Common myeloid progenitor, CD34-positive (primary cell): ENCODE measurements at regions not wholly inside any gene's neighbourhood (a gene's known extent, or its start where the extent isn't known, plus 50 kb on each side); places are given as distances from the start of the nearest gene placed in this dataset.

Source experiments
- CTCF ChIA-PET: fragments of 350-600 bp; sonication (Branson Sonifier 250); formaldehyde crosslinking; loops from one replicate; lab custom pipeline; 2021; ENCODE audit warnings: antibody characterized with exemption; lab: Charles Lee
- POLR2A ChIA-PET: fragments of 350-600 bp; sonication (Branson Sonifier 250); formaldehyde crosslinking; loops from one replicate; lab custom pipeline; 2021; ENCODE audit warnings: antibody characterized with exemption; lab: Charles Lee
- DNase-seq, 3 donors: peaks; one replicate each; pipeline versions ENCODE4 v3.0.0 to v3.0.0-alpha.2; 2013
- H3K27ac ChIP-seq, 2 experiments: 1 replicate in 1 of 2; 2 replicates in 1 of 2; pipeline ENCODE4 v1.7.0; 2013; ENCODE audit warnings: inconsistent platforms in 2 of 2, low read length in 2 of 2, mild to moderate bottlenecking in 2 of 2, low read depth in 1 of 2, moderate library complexity in 1 of 2; ENCODE audit not compliant: severe bottlenecking in 2 of 2, insufficient read depth in 1 of 2, poor library complexity in 1 of 2
- H3K27me3 ChIP-seq, 5 experiments: replicated peaks in 2 of 5; 1 replicate in 3 of 5; 2 replicates in 2 of 5; pipeline versions ENCODE4 v1.6.1 to v1.7.0; 2013; ENCODE audit warnings: low read length in 4 of 5, mild to moderate bottlenecking in 2 of 5, moderate library complexity in 2 of 5, inconsistent platforms in 1 of 5; ENCODE audit not compliant: insufficient read depth in 5 of 5, control insufficient read depth in 4 of 5
- H3K36me3 ChIP-seq, 4 experiments: 1 replicate in 2 of 4; 2 replicates in 2 of 4; pipeline versions ENCODE4 v1.6.1 to v1.7.0; 2013; ENCODE audit warnings: low read length in 3 of 4, control low read depth in 1 of 4, mild to moderate bottlenecking in 1 of 4; ENCODE audit not compliant: control insufficient read depth in 4 of 4, insufficient read depth in 4 of 4
- H3K4me1 ChIP-seq, 4 experiments: 1 replicate in 3 of 4; 2 replicates in 1 of 4; pipeline versions ENCODE4 v1.6.1 to v1.7.1; 2013; ENCODE audit warnings: low read length in 3 of 4, mild to moderate bottlenecking in 3 of 4, control low read depth in 1 of 4, inconsistent platforms in 1 of 4, moderate library complexity in 1 of 4; ENCODE audit not compliant: control insufficient read depth in 4 of 4, insufficient read depth in 4 of 4; ENCODE audit errors: control extremely low read depth in 1 of 4
- H3K4me3 ChIP-seq, 7 experiments: 1 replicate in 4 of 7; 2 replicates in 3 of 7; pipeline versions ENCODE4 v1.5.1 to v1.7.0; 2013; ENCODE audit warnings: mild to moderate bottlenecking in 7 of 7, low read length in 6 of 7, moderate library complexity in 6 of 7, inconsistent platforms in 2 of 7, low read depth in 2 of 7, control low read depth in 1 of 7; ENCODE audit not compliant: insufficient read depth in 4 of 7, control insufficient read depth in 1 of 7; ENCODE audit errors: extremely low read depth in 1 of 7
- H3K9me3 ChIP-seq, 5 experiments: 1 replicate in 4 of 5; 2 replicates in 1 of 5; pipeline versions ENCODE4 v1.6.1 to v1.7.1; 2013; ENCODE audit warnings: low read length in 4 of 5, mild to moderate bottlenecking in 2 of 5, inconsistent platforms in 1 of 5, low read depth in 1 of 5, moderate library complexity in 1 of 5; ENCODE audit not compliant: control insufficient read depth in 4 of 5, insufficient read depth in 2 of 5; ENCODE audit errors: control extremely low read depth in 1 of 5
- WGBS: methylation state at CpG from one replicate; pipeline ENCODE4 v1.1.5; 2013; ENCODE audit not compliant: insufficient coverage; 5-methylcytosine and 5-hydroxymethylcytosine counted together

- Histone ChIP-seq H3K27me3 (no peaks in the 10 kb centered on the region), H3K4me1 (no peaks in the 10 kb centered on the region), H3K9me3 (peaks cover 0 to 4% (median 0%) of the 10 kb centered on the region in 5 experiments), H3K4me3 (no peak overlapping the region), H3K27ac (no peak overlapping the region), H3K36me3 (no peaks in the 10 kb centered on the region)
- no CpG with 5 or more reads among the region's 2 CpGs for whole genome bisulfite sequencing
- ChIA-PET POLR2A (no interaction called here), CTCF (no interaction called here)
- DNase-seq, result no peak
These were observed 85.6 kb upstream of the LRRC3B start for GRCh38 chr3:26536955-26537354.

GRCh38 chr3:26550413-26550812, 72.2 kb upstream of the LRRC3B start:
- no peak for DNase-seq
- Histone ChIP-seq H3K4me1 (no peaks in the 10 kb centered on the region), H3K27ac (no peak overlapping the region), H3K27me3 (no peaks in the 10 kb centered on the region), H3K36me3 (no peaks in the 10 kb centered on the region), H3K4me3 (no peak overlapping the region), H3K9me3 (no peaks in the 10 kb centered on the region)
- POLR2A ChIA-PET, result no interaction called here
- CTCF ChIA-PET, result no interaction called here
- WGBS, result no CpG with 5 or more reads among the region's 1 CpG

GRCh38 chr3:26556637-26557036, 65.9 kb upstream of the LRRC3B start:
- Histone ChIP-seq H3K36me3 (no peaks in the 10 kb centered on the region), H3K27me3 (no peaks in the 10 kb centered on the region), H3K4me1 (no peaks in the 10 kb centered on the region), H3K4me3 (no peak overlapping the region), H3K27ac (no peak overlapping the region), H3K9me3 (no peaks in the 10 kb centered on the region)
- no peak for DNase-seq
- CTCF ChIA-PET, result no interaction called here
- 83% methylated on average over 5 of the region's 6 CpGs for WGBS
- POLR2A ChIA-PET, result no interaction called here

- Histone ChIP-seq H3K9me3 (no peaks in the 10 kb centered on the region), H3K4me1 (no peaks in the 10 kb centered on the region), H3K36me3 (no peaks in the 10 kb centered on the region), H3K27ac (no peak overlapping the region), H3K27me3 (no peaks in the 10 kb centered on the region), H3K4me3 (no peak overlapping the region)
- WGBS, result 100% methylated on average over 1 of the region's 1 CpG
- CTCF ChIA-PET, result no interaction called here
- DNase-seq, result no peak
- POLR2A ChIA-PET, result no interaction called here
These were observed 64.3 kb upstream of the LRRC3B start for GRCh38 chr3:26558257-26558656.

- Histone ChIP-seq H3K27ac (no peak overlapping the region), H3K36me3 (no peaks in the 10 kb centered on the region), H3K4me3 (no peak overlapping the region), H3K4me1 (no peaks in the 10 kb centered on the region), H3K27me3 (no peaks in the 10 kb centered on the region), H3K9me3 (no peaks in the 10 kb centered on the region)
- DNase-seq, result no peak
- CTCF ChIA-PET, result no interaction called here
- WGBS, result no CpG with 5 or more reads among the region's 3 CpGs
- POLR2A ChIA-PET, result no interaction called here
These were observed 63.3 kb upstream of the LRRC3B start for GRCh38 chr3:26559227-26559626.

GRCh38 chr3:26560081-26560480, 62.5 kb upstream of the LRRC3B start:
- H3K27me3 ChIP-seq, result no peaks in the 10 kb centered on the region
- 80% methylated on average over 1 of the region's 1 CpG for WGBS
- POLR2A ChIA-PET, result no interaction called here
- CTCF ChIA-PET, result no interaction called here
- DNase-seq, result no peak
- H3K4me3 ChIP-seq, result no peak overlapping the region
- no peaks in the 10 kb centered on the region for H3K9me3 ChIP-seq
- H3K36me3 ChIP-seq, result no peaks in the 10 kb centered on the region
- H3K27ac ChIP-seq, result no peak overlapping the region
- no peaks in the 10 kb centered on the region for H3K4me1 ChIP-seq

- Histone ChIP-seq H3K9me3 (no peaks in the 10 kb centered on the region), H3K27ac (no peak overlapping the region), H3K27me3 (no peaks in the 10 kb centered on the region), H3K4me3 (no peak overlapping the region), H3K36me3 (no peaks in the 10 kb centered on the region), H3K4me1 (no peaks in the 10 kb centered on the region)
- WGBS, result no CpG with 5 or more reads among the region's 3 CpGs
- POLR2A ChIA-PET, result no interaction called here
- CTCF ChIA-PET, result no interaction called here
- no peak for DNase-seq
These were observed 60.4 kb upstream of the LRRC3B start for GRCh38 chr3:26562021-26562768.
